ENCODE measurements at regions not wholly inside any gene's neighbourhood (a gene's known extent, or its start where the extent isn't known, plus 50 kb on each side); places are given as distances from the start of the nearest gene placed in this dataset.
"Not testable (repeated sequence)": the region's sequence is repeated elsewhere in the genome, so short reads cannot be mapped to it uniquely, and the experiment has no call there.

GRCh38 chr7:155385182-155385581, 72.7 kb upstream of the EN2 start:
- TF ChIP-seq, protein P1, sequence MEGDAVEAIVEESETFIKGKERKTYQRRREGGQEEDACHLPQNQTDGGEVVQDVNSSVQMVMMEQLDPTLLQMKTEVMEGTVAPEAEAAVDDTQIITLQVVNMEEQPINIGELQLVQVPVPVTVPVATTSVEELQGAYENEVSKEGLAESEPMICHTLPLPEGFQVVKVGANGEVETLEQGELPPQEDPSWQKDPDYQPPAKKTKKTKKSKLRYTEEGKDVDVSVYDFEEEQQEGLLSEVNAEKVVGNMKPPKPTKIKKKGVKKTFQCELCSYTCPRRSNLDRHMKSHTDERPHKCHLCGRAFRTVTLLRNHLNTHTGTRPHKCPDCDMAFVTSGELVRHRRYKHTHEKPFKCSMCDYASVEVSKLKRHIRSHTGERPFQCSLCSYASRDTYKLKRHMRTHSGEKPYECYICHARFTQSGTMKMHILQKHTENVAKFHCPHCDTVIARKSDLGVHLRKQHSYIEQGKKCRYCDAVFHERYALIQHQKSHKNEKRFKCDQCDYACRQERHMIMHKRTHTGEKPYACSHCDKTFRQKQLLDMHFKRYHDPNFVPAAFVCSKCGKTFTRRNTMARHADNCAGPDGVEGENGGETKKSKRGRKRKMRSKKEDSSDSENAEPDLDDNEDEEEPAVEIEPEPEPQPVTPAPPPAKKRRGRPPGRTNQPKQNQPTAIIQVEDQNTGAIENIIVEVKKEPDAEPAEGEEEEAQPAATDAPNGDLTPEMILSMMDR (IDR thresholded peaks at IDR 0.05 in 2 of 3, conservative IDR thresholded peaks at IDR 0.05 in 1 of 3; ENCODE audit: control insufficient read depth in 2 of 3, extremely low read depth in 1 of 3, insufficient read depth in 1 of 3, low read depth in 3 of 3, low read length in 3 of 3), result not testable (repeated sequence)
- not testable (repeated sequence) for TF ChIP-seq ZNF207 (IDR thresholded peaks at IDR 0.05; ENCODE audit: borderline replicate concordance); EP300 (IDR thresholded peaks at IDR 0.05; ENCODE audit: borderline replicate concordance in 1 of 2, control insufficient read depth in 1 of 2, low read depth in 2 of 2, low read length in 2 of 2); SMC3 (IDR thresholded peaks at IDR 0.05; ENCODE audit: borderline replicate concordance, low read length)
